ENCODE measurements at regions not wholly inside any gene's neighbourhood (a gene's known extent, or its start where the extent isn't known, plus 50 kb on each side); places are given as distances from the start of the nearest gene placed in this dataset.
"Not testable (repeated sequence)": the region's sequence is repeated elsewhere in the genome, so short reads cannot be mapped to it uniquely, and the experiment has no call there.

DNA sequence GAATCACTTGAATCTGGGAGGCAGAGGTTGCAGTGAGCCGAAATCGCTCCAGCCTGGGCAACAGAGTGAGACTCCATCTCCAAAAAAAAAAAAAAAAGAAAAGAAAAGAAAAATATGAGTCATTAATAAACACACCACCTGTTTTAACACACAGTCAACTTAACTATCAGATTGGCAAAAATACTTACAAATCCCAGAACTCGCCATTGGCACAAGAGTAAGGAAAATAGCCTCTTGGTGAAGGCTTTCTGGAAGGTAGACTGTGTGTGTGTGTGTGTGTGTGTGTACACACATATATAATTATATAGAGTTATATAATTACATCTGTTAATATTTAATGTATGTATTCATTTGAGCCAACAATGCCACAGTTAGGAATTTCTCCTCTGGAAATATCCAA is 63.7 kb upstream of the UXS1 start:
- no peak for DNase-seq (ENCODE audit: low spot score)

DNA sequence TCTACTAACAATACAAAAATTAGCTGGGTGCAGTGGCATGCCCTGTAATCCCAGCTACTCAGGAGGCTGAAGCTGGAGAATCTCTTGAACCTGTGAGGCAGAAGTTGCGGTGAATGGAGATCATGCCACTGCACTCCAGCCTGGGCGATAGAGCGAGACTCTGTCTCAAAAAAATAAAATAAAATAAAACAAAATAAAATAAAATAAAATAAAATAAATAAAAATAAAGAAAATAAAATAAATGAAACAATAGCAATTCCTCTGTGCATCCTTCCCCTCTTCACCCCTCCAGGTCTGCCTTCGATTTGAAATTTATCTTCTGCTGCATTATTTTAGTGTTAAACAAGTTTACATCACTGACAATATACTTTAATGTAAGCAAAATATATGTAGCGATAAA is 63.0 kb upstream of the UXS1 start:
- no peak for DNase-seq (ENCODE audit: low spot score)

DNA sequence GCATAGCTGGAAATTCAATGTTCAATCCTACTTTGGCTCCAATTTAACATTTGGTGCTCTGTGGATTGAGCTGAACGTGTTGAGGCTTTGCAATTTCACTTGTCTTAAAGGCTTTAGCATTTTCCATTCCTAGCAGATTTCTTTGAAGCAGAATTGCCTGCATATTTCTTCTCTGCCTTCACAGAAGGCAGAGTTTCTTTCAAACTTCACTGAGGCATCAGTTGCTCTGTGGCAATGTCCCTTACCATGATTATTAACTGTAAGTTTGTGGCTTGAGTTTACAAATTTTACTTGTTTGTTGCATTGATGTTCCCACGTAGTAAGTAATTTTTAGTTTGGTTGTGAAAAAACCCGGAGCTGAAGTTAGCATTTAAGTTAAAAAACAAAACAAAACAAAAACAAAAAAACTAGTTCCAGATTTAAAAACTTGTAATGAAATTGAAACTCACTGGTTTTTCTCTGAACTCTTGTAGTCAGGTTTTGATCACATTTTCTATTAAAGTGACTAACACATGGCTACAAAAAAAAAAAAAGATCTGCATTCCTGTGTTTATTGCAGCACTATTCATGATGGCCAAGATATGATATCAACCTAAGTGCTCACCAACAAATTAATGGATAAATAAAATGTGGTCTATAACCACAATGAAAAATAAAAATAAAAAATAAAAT is 55.2 kb upstream of the UXS1 start:
- not testable (repeated sequence) for DNase-seq (ENCODE audit: low spot score)

DNA sequence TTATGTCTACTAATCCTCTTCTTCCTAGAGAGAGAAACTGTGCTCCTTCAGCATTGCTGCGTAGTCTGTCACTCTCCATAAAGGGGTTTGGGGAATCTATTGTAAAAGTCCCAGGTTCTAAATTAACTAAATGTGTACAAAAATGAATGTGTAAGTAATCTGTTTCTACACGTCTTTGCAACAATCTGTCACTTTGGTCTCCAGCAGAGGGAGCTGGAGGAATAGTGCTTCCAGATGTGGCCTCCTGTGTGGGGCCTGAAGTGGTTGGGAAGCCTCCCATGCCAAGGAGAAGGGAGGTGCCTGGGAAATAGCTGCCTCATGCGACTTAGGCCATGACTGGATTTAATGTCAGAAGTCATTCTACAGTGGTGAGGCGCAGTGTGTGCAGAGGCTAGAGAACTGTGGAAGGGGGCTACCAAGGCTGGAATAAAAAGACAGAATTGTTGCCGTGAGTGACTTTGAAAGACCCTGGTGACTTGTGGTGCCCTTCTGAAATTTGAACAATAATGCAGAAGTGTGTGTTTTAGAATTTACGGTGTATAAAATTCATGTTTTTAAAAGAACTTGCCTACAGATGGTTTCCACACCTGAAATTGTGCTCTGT is 54.5 kb upstream of the UXS1 start:
- DNase-seq (ENCODE audit: low spot score), result not testable (repeated sequence)
